ENCODE measurements at regions not wholly inside any gene's neighbourhood (a gene's known extent, or its start where the extent isn't known, plus 50 kb on each side); places are given as distances from the start of the nearest gene placed in this dataset.

- no peak for TF ChIP-seq CTCF (IDR thresholded peaks at IDR 0.05; ENCODE audit: low read depth, low read length)
- no peak overlapping the region for H3K4me3 ChIP-seq (ENCODE audit: low read depth, low read length)
These were observed 250.7 kb upstream of the POU3F1 start for GRCh38 chr1:38297246-38297645.

GRCh38 chr1:38296047-38296446, 249.5 kb upstream of the POU3F1 start:
- TF ChIP-seq CTCF (IDR thresholded peaks at IDR 0.05; ENCODE audit: low read depth, low read length), result no peak
- H3K4me3 ChIP-seq (ENCODE audit: low read depth, low read length), result no peak overlapping the region

- no peak for TF ChIP-seq CTCF (IDR thresholded peaks at IDR 0.05; ENCODE audit: low read depth, low read length)
- no peak overlapping the region for H3K4me3 ChIP-seq (ENCODE audit: low read depth, low read length)
These were observed 247.0 kb upstream of the POU3F1 start for GRCh38 chr1:38293567-38293966.

- no peak for TF ChIP-seq CTCF (IDR thresholded peaks at IDR 0.05; ENCODE audit: low read depth, low read length)
- H3K4me3 ChIP-seq (ENCODE audit: low read depth, low read length), result no peak overlapping the region
These were observed 246.4 kb upstream of the POU3F1 start for GRCh38 chr1:38292969-38293368.

- TF ChIP-seq CTCF (IDR thresholded peaks at IDR 0.05; ENCODE audit: low read depth, low read length), result no peak
- no peak overlapping the region for H3K4me3 ChIP-seq (ENCODE audit: low read depth, low read length)
These were observed 245.4 kb upstream of the POU3F1 start for GRCh38 chr1:38291906-38292521.

GRCh38 chr1:38291336-38291735, 244.7 kb upstream of the POU3F1 start:
- no peak for TF ChIP-seq CTCF (IDR thresholded peaks at IDR 0.05; ENCODE audit: low read depth, low read length)
- no peak overlapping the region for H3K4me3 ChIP-seq (ENCODE audit: low read depth, low read length)

- TF ChIP-seq CTCF (IDR thresholded peaks at IDR 0.05; ENCODE audit: low read depth, low read length), result no peak
These were observed 242.4 kb upstream of the POU3F1 start for GRCh38 chr1:38289034-38289433.

More at GRCh38 chr1:38289034-38289433, 242.4 kb upstream of the POU3F1 start:
- H3K4me3 ChIP-seq (ENCODE audit: low read depth, low read length), result no peak overlapping the region

Measured in WI38 (cell line).